Retinal pigment epithelial cell (primary cell): ENCODE measurements at regions not wholly inside any gene's neighbourhood (a gene's known extent, or its start where the extent isn't known, plus 50 kb on each side); places are given as distances from the start of the nearest gene placed in this dataset.

ENCODE experiments used
- DNase-seq: peaks from one replicate; pipeline ENCODE4 v3.0.0-alpha.2; 2010; ENCODE audit warnings: low read depth
- H3K4me3 ChIP-seq: 2 replicates; pipeline ENCODE4 v1.5.1; 2011; ENCODE audit warnings: mild to moderate bottlenecking, low read length, control low read depth, moderate library complexity
- CTCF ChIP-seq: conservative IDR thresholded peaks from 2 replicates; pipeline ENCODE4 v1.5.1; 2011; ENCODE audit warnings: low read depth, low read length, control low read depth, inconsistent platforms

DNA sequence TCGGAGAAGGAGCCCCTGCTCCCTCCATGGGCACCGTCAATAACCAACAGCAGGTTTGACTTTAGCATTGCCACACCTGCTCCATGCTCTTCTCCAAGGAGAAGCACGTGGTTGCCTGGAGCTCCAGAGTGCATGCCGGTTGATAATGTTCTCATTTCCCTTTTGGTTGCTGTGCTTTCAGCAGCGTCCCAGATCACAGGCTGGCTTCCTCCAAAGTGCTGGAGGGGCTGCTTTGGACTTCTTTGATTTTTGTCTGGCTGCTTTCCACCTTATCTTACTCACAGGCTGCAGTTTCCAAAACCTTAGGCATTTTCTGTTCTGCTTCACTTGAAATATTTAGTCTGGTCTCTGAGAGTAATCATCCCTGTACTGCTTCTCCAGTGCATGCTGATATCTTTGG is 123.8 kb upstream of the IRS2 start:
- no peak overlapping the region for H3K4me3 ChIP-seq
- no peak for TF ChIP-seq CTCF
- DNase-seq, result no peak

- no peak for DNase-seq
- no peak overlapping the region for H3K4me3 ChIP-seq
- no peak for TF ChIP-seq CTCF
These were observed 120.6 kb upstream of the IRS2 start for GRCh38 chr13:109906976-109907375.

GRCh38 chr13:109904218-109904617 is 117.8 kb upstream of the IRS2 start:
- DNase-seq, result no peak
- H3K4me3 ChIP-seq, result no peak overlapping the region
- no peak for TF ChIP-seq CTCF

- H3K4me3 ChIP-seq, result no peak overlapping the region
- TF ChIP-seq CTCF, result no peak
- DNase-seq, result no peak
These were observed 114.4 kb upstream of the IRS2 start for GRCh38 chr13:109900741-109901140.

DNA sequence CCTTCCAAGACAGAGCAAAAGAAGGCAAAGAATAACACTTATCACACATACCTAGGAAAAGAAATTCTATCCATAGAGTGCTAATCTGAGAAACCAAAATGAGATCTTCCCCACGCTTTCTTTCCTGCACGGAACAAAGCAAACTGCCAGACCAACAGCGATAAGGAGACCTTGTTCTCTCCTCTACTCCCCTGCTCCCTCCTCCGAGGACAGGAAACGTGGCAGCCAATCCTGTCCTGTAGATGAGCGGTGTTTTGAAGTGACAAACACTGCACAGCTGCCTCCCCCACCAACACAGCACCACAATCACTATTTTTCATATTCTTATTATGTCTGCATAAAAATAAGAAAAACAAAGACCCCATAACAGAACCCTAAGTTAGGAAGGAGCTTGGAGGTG is 113.9 kb upstream of the IRS2 start:
- H3K4me3 ChIP-seq, result no peak overlapping the region
- TF ChIP-seq CTCF, result no peak
- no peak for DNase-seq

DNA sequence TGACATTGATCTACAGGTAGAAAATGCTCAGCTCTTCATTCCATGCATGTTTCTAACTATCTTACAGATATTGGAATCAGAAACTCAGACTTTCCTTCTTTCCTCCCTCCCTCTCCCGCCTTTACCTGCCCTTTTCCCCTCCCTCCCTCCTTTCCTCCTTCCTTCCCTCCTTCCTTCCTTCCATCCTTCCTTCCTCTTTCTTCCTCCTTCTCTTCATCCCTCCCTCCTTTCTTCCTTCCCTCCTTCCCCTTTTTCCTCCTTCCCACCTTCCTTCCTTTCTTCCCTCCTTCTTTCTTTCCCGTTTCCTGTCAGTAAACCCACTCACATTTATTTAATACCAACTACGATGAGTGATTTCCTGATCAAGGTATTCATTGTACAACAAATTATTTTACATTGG is 113.4 kb upstream of the IRS2 start:
- no peak overlapping the region for H3K4me3 ChIP-seq
- no peak for DNase-seq
- TF ChIP-seq CTCF, result no peak

GRCh38 chr13:109899316-109899715 is 112.9 kb upstream of the IRS2 start:
- no peak overlapping the region for H3K4me3 ChIP-seq
- no peak for TF ChIP-seq CTCF
- DNase-seq, result no peak
